Sigmoid colon (tissue), 4 donors: ENCODE measurements at regions not wholly inside any gene's neighbourhood (a gene's known extent, or its start where the extent isn't known, plus 50 kb on each side); places are given as distances from the start of the nearest gene placed in this dataset.

ENCODE experiments used
- EP300 ChIP-seq, 4 donors: sonication (generic); formaldehyde crosslinking; IDR thresholded peaks; one replicate each; pipeline ENCODE4 v1.6.1; 2017; ENCODE audit warnings: antibody characterized with exemption in 4 of 4
- POLR2A ChIP-seq, 2 donors: fragments of 450-650 bp; IDR thresholded peaks; one replicate each; pipeline ENCODE4 v1.6.1; 2016; ENCODE audit warnings: antibody characterized with exemption in 2 of 2, mild to moderate bottlenecking in 2 of 2, moderate library complexity in 2 of 2
- POLR2AphosphoS5 ChIP-seq, 4 donors: sonication (generic); formaldehyde crosslinking; IDR thresholded peaks; one replicate each; pipeline ENCODE4 v1.6.1; 2017; ENCODE audit warnings: antibody characterized with exemption in 4 of 4
- TF ChIP-seq, protein P1 (sequence below), 4 experiments: fragments of 450-650 bp in 3 of 4; fragments of 200-600 bp in 1 of 4; IDR thresholded peaks; one replicate each; pipeline ENCODE4 v1.5.1; 2016 to 2019; ENCODE audit warnings: antibody characterized with exemption in 4 of 4, mild to moderate bottlenecking in 3 of 4, moderate library complexity in 2 of 4

DNA sequence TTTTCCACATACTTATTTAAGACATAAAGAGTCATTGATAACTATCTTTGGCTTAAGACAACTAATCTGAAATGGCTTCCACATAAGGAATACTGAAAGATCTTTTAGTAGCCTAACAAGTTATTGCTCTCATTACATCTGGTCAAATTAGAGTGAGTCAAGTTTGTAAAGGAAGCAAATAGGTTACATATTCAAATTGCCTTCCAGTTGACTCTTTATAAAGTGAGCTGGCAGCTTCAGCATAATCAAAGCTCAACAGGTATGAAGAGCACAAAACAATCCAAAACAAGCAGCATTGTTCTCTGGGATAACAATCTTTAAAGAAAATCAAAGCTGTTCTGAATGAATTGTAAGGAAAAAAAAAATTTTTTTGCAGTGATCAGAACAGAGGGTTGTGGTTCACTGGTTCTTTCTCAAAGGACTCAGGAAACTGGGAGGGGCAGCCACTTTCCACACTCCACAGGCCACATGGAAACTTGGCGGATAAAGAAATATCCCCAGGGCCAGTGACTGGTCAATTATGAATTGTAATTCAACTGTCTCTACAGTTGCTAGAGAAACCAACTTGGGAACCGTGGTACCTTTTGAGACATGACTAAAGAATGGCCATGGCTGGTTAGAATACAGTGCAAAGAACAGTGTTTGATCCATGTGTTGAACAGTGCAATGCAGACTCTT lies 369.3 kb upstream of the KCNH7 start:
- TF ChIP-seq, protein P1, sequence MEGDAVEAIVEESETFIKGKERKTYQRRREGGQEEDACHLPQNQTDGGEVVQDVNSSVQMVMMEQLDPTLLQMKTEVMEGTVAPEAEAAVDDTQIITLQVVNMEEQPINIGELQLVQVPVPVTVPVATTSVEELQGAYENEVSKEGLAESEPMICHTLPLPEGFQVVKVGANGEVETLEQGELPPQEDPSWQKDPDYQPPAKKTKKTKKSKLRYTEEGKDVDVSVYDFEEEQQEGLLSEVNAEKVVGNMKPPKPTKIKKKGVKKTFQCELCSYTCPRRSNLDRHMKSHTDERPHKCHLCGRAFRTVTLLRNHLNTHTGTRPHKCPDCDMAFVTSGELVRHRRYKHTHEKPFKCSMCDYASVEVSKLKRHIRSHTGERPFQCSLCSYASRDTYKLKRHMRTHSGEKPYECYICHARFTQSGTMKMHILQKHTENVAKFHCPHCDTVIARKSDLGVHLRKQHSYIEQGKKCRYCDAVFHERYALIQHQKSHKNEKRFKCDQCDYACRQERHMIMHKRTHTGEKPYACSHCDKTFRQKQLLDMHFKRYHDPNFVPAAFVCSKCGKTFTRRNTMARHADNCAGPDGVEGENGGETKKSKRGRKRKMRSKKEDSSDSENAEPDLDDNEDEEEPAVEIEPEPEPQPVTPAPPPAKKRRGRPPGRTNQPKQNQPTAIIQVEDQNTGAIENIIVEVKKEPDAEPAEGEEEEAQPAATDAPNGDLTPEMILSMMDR (IDR thresholded peaks at IDR 0.05), result no peak
- TF ChIP-seq POLR2AphosphoS5 (IDR thresholded peaks at IDR 0.05), result no peak
- TF ChIP-seq POLR2A (IDR thresholded peaks at IDR 0.05), result no peak
- no peak for TF ChIP-seq EP300 (IDR thresholded peaks at IDR 0.05)
